Loucy (cell line): ENCODE measurements at regions not wholly inside any gene's neighbourhood (a gene's known extent, or its start where the extent isn't known, plus 50 kb on each side); places are given as distances from the start of the nearest gene placed in this dataset.
"Not testable (repeated sequence)": the region's sequence is repeated elsewhere in the genome, so short reads cannot be mapped to it uniquely, and the experiment has no call there.

ENCODE experiments used
- H2AFZ ChIP-seq: fragments of 200-600 bp; sonication (generic); 2 replicates; pipeline ENCODE4 v1.6.0; 2016; ENCODE audit warnings: antibody characterized with exemption, mild to moderate bottlenecking, low read length, moderate library complexity
- H3F3A ChIP-seq: fragments of 200-600 bp; 2 replicates; pipeline ENCODE4 v1.6.0; 2016; ENCODE audit warnings: antibody characterized with exemption, low read depth, mild to moderate bottlenecking
- H3K27me3 ChIP-seq: fragments of 200-600 bp; sonication (generic); 2 replicates; pipeline ENCODE4 v1.6.1; 2014; ENCODE audit warnings: low read length, mild to moderate bottlenecking; ENCODE audit not compliant: insufficient read depth, poor library complexity, severe bottlenecking
- H3K36me3 ChIP-seq: fragments of 200-600 bp; sonication (generic); 2 replicates; pipeline ENCODE4 v1.6.1; 2016; ENCODE audit warnings: low read length; ENCODE audit not compliant: insufficient read depth
- H3K4me1 ChIP-seq: fragments of 200-600 bp; sonication (generic); 2 replicates; pipeline ENCODE4 v1.5.1; 2014; ENCODE audit warnings: low read length, mild to moderate bottlenecking; ENCODE audit not compliant: insufficient read depth, poor library complexity, severe bottlenecking
- H3K4me2 ChIP-seq: fragments of 200-600 bp; sonication (generic); 2 replicates; pipeline ENCODE4 v1.6.0; 2014; ENCODE audit warnings: antibody characterized with exemption, low read length, low read depth, mild to moderate bottlenecking; ENCODE audit not compliant: poor library complexity, severe bottlenecking
- H3K4me3 ChIP-seq: fragments of 200-600 bp; sonication (generic); 2 replicates; pipeline ENCODE4 v1.5.1; 2014; ENCODE audit warnings: low read length, mild to moderate bottlenecking, mixed read lengths; ENCODE audit not compliant: poor library complexity, severe bottlenecking
- H3K79me2 ChIP-seq: fragments of 200-600 bp; sonication (generic); 2 replicates; pipeline ENCODE4 v1.6.1; 2014; ENCODE audit warnings: low read length; ENCODE audit not compliant: insufficient read depth
- H3K9ac ChIP-seq: fragments of 200-600 bp; sonication (generic); 2 replicates; pipeline ENCODE4 v1.6.0; 2014; ENCODE audit warnings: mild to moderate bottlenecking, low read depth, low read length, moderate library complexity; ENCODE audit not compliant: poor library complexity, severe bottlenecking
- H3K9me2 ChIP-seq: fragments of 200-600 bp; sonication (generic); replicated peaks from 2 replicates; pipeline ENCODE4 v1.6.1; 2016; ENCODE audit warnings: low read depth, low read length, mixed read lengths
- H3K9me3 ChIP-seq: fragments of 200-600 bp; sonication (generic); 2 replicates; pipeline ENCODE4 v1.6.1; 2014; ENCODE audit warnings: mild to moderate bottlenecking, antibody characterized with exemption, low read length, low read depth; ENCODE audit not compliant: insufficient read depth
- H4K20me1 ChIP-seq: fragments of 200-600 bp; sonication (generic); 2 replicates; pipeline ENCODE4 v1.6.0; 2014; ENCODE audit warnings: antibody characterized with exemption, low read length, mild to moderate bottlenecking; ENCODE audit not compliant: insufficient read depth, poor library complexity, severe bottlenecking
- EZH2phosphoT487 ChIP-seq: fragments of 200-600 bp; IDR thresholded peaks from 2 replicates; pipeline ENCODE4 v1.6.1; 2018; ENCODE audit warnings: antibody characterized with exemption, mild to moderate bottlenecking, moderate library complexity, borderline replicate concordance
- TF ChIP-seq, protein P1 (sequence below): fragments of 200-600 bp; sonication (generic); conservative IDR thresholded peaks from 2 replicates; pipeline ENCODE4 v1.5.1; 2014; ENCODE audit warnings: mild to moderate bottlenecking, antibody characterized with exemption, low read length

- Histone ChIP-seq H3K9me3 (no peaks in the 10 kb centered on the region), H3F3A (no peaks in the 10 kb centered on the region), H3K36me3 (no peaks in the 10 kb centered on the region), H3K4me1 (no peaks in the 10 kb centered on the region), H3K27me3 (no peaks in the 10 kb centered on the region), H3K4me2 (no peak overlapping the region), H2AFZ (no peak overlapping the region), H4K20me1 (no peaks in the 10 kb centered on the region), H3K9ac (no peak overlapping the region), H3K4me3 (no peak overlapping the region), H3K9me2 (no peaks in the 10 kb centered on the region), H3K79me2 (no peaks in the 10 kb centered on the region)
- TF ChIP-seq EZH2phosphoT487 = no peak
- TF ChIP-seq, protein P1, sequence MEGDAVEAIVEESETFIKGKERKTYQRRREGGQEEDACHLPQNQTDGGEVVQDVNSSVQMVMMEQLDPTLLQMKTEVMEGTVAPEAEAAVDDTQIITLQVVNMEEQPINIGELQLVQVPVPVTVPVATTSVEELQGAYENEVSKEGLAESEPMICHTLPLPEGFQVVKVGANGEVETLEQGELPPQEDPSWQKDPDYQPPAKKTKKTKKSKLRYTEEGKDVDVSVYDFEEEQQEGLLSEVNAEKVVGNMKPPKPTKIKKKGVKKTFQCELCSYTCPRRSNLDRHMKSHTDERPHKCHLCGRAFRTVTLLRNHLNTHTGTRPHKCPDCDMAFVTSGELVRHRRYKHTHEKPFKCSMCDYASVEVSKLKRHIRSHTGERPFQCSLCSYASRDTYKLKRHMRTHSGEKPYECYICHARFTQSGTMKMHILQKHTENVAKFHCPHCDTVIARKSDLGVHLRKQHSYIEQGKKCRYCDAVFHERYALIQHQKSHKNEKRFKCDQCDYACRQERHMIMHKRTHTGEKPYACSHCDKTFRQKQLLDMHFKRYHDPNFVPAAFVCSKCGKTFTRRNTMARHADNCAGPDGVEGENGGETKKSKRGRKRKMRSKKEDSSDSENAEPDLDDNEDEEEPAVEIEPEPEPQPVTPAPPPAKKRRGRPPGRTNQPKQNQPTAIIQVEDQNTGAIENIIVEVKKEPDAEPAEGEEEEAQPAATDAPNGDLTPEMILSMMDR = no peak
Observed at GRCh38 chr13:21259571-21260455, 83.4 kb downstream of the MRPL57 start.

DNA sequence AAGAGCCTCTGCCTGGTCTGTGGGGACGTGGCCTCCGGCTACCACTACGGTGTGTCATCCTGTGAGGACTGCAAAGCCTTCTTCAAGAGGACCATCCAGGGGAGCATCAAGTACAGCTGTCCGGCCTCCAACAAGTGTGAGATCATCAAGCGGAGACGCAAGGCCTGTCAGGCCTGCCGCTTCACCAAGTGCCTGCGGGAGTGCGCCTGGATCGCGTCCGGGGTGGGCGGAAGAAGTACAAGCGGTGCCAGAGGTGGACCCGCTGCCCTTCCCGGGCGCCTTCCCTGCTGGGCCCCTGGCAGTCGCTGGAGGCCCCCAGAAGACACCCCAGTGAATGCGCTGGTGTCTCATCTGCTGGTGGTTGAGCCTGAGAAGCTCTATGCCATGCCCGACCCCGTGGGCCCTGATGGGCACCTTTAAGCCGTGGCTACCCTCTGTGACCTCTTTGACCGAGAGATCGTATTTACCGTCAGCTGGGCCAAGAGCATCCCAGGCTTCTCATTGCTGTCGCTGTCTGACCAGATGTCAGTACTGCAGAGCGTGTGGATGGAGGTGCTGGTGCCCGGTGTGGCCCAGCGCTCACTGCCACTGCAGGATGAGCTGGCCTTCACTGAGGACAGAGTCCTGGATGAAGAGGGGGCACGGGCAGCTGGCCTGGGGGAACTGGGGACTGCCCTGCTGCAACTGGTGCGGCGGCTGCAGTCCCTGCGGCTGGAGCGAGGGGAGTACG lies 84.3 kb downstream of the MRPL57 start:
- not testable (repeated sequence) for H3K79me2 ChIP-seq, H3K9me2 ChIP-seq, H2AFZ ChIP-seq

GRCh38 chr13:21261487-21262216 lies 85.2 kb downstream of the MRPL57 start:
- H3K27me3 ChIP-seq, H3K9me2 ChIP-seq, H3K9me3 ChIP-seq, H3F3A ChIP-seq, H2AFZ ChIP-seq, H3K4me2 ChIP-seq, H3K36me3 ChIP-seq, H3K4me1 ChIP-seq, H4K20me1 ChIP-seq, H3K79me2 ChIP-seq, H3K4me3 ChIP-seq, H3K9ac ChIP-seq: not testable (repeated sequence)

More for the DNA sequence above, 84.3 kb downstream of the MRPL57 start:
- not testable (repeated sequence) for H3F3A ChIP-seq, H3K36me3 ChIP-seq, H3K4me3 ChIP-seq, H3K4me1 ChIP-seq, H3K27me3 ChIP-seq, H3K4me2 ChIP-seq, H4K20me1 ChIP-seq, H3K9me3 ChIP-seq, H3K9ac ChIP-seq

DNA sequence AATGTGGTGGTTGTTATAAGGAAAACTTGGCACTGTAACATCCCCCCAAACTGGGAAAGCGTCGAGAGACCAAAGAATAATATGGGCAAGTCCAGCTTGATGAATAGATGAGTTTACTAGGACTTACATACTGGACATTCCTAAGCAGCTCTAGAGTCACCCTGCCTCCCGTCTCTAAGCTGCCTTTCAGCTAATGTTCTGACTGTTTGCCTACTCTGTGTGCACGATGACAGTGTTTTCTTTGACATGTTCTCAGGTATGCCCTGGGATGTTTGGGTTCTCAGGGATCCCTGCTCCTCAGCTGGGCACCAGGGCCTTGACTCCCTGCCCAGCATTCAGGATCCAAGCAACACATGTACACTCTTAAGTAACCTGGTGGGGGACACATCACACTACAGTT lies 87.5 kb downstream of the MRPL57 start:
- H3K36me3 ChIP-seq, H3K79me2 ChIP-seq: not testable (repeated sequence)

DNA sequence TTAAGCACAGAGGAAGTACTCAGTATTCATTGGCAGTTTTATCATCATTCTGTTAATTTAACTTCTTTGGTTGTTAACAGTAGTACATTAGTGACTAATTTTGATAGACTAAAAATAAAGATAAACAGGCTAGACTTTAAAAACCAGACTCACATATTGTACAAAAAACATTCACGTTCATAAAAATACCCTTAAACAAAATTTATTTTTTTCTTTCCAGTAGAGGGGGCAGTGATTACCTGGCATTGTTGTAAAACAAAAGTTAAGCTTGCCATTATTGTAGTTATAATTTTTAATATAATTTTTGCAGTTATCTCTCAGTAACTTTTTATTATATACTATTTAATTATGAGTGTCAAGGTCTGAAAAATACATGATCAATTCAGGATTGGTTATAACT lies 92.0 kb downstream of the MRPL57 start:
- H3K4me3 ChIP-seq, H3F3A ChIP-seq, H4K20me1 ChIP-seq, H3K4me1 ChIP-seq, H3K27me3 ChIP-seq, H2AFZ ChIP-seq, H3K79me2 ChIP-seq, H3K36me3 ChIP-seq, H3K9me3 ChIP-seq, H3K4me2 ChIP-seq, H3K9ac ChIP-seq, H3K9me2 ChIP-seq: not testable (repeated sequence)

More for the DNA sequence above, 87.5 kb downstream of the MRPL57 start:
- not testable (repeated sequence) for H2AFZ ChIP-seq, H3K27me3 ChIP-seq, H3K4me2 ChIP-seq, H3K4me3 ChIP-seq, H4K20me1 ChIP-seq, H3K9me3 ChIP-seq, H3K9me2 ChIP-seq, H3K4me1 ChIP-seq, H3F3A ChIP-seq, H3K9ac ChIP-seq

GRCh38 chr13:21272439-21272838 lies 96.0 kb downstream of the MRPL57 start:
- H3K4me2 ChIP-seq, H3F3A ChIP-seq, H3K27me3 ChIP-seq: not testable (repeated sequence)

More at GRCh38 chr13:21272439-21272838, 96.0 kb downstream of the MRPL57 start:
- not testable (repeated sequence) for H3K9me2 ChIP-seq, H2AFZ ChIP-seq, H3K79me2 ChIP-seq, H3K4me1 ChIP-seq, H3K9me3 ChIP-seq, H3K36me3 ChIP-seq, H3K4me3 ChIP-seq, H3K9ac ChIP-seq, H4K20me1 ChIP-seq
